Prostate gland (tissue), 2 donors: ENCODE measurements at regions not wholly inside any gene's neighbourhood (a gene's known extent, or its start where the extent isn't known, plus 50 kb on each side); places are given as distances from the start of the nearest gene placed in this dataset.

Experiments used
- DNase-seq: peaks from one replicate; pipeline ENCODE4 v3.0.0-alpha.2; 2019; ENCODE audit warnings: low spot score
- H3K27ac ChIP-seq, 2 donors: fragments of 200-600 bp; sonication (generic); 2 replicates each; pipeline ENCODE4 v1.5.1; 2017 to 2019
- H3K27me3 ChIP-seq: fragments of 200-600 bp; sonication (generic); replicated peaks from 2 replicates; pipeline ENCODE4 v1.5.1; 2019; ENCODE audit not compliant: insufficient read depth
- H3K36me3 ChIP-seq, 2 donors: fragments of 200-600 bp; sonication (generic); 1 replicate in 1 of 2; 2 replicates in 1 of 2; pipeline versions ENCODE4 v1.5.1 to v1.8.1; 2017 to 2019
- H3K4me1 ChIP-seq: fragments of 200-600 bp; sonication (generic); replicated peaks from 2 replicates; pipeline ENCODE4 v1.5.1; 2019
- H3K4me3 ChIP-seq, 2 donors: fragments of 200-600 bp; sonication (generic); 2 replicates each; pipeline ENCODE4 v1.5.1; 2017 to 2019
- H3K9me3 ChIP-seq: fragments of 200-600 bp; sonication (generic); 2 replicates; pipeline ENCODE4 v1.5.1; 2017
- CTCF ChIP-seq, 4 experiments: fragments of 200-600 bp in 2 of 4; fragments of 450-650 bp in 2 of 4; sonication (generic) in 2 of 4; IDR thresholded peaks; 1 replicate in 3 of 4; 2 replicates in 1 of 4; pipeline ENCODE4 v1.5.1; 2016 to 2019; ENCODE audit warnings: antibody characterized with exemption in 4 of 4, mild to moderate bottlenecking in 2 of 4, moderate library complexity in 2 of 4
- POLR2A ChIP-seq: fragments of 450-650 bp; IDR thresholded peaks from one replicate; pipeline ENCODE4 v1.6.1; 2016; ENCODE audit warnings: antibody characterized with exemption, mild to moderate bottlenecking
- POLR2AphosphoS5 ChIP-seq: sonication (generic); formaldehyde crosslinking; IDR thresholded peaks from one replicate; pipeline ENCODE4 v1.6.1; 2017; ENCODE audit warnings: antibody characterized with exemption
- WGBS: methylation state at CpG from one replicate; pipeline ENCODE4 v1.1.5; 2018; 5-methylcytosine and 5-hydroxymethylcytosine counted together
- intact Hi-C: fragments of 100-400 bp; cut with DNase I; formaldehyde crosslinking; loops from one replicate; pipeline ENCODE4 v1.14.2; 2022

DNA sequence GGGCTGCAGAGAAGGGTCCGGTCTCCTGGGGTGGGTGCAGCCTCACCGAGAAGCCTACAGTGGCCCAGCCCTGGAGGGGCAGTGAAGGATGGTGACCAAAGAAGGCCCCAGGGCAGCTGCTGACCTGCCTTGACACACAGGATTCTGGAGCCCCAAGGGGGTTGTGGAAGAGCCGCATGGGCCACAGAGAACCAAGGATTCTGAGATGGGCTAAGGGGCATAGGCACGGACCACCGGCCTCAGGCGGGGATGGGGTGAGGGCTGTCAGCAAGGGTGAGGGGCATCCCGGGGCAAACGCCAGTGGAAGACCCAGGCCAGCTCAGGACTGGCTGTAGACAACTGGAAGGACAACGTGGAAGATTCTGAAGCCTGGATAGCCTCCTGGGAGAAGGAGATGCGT, 151.6 kb downstream of the TEX29 start:
- Histone ChIP-seq H3K4me1 (no peaks in the 10 kb centered on the region), H3K36me3 (no peaks in the 10 kb centered on the region), H3K9me3 (no peaks in the 10 kb centered on the region), H3K27ac (no peak overlapping the region), H3K4me3 (no peak overlapping the region), H3K27me3 (peaks cover 3% of the 10 kb centered on the region)
- TF ChIP-seq CTCF (IDR thresholded peaks at IDR 0.05) (no peak), POLR2A (no peak)
- DNase-seq = no peak
- intact Hi-C loops = loop anchor here (5.0 kb wide), 1 partner anchor 1040 kb away; no protein-coding TSS in a partner anchor
- WGBS = 91% methylated on average over 10 of the region's 10 CpGs

- TF ChIP-seq POLR2AphosphoS5 = no peak
- no peak for TF ChIP-seq POLR2A
- no peak for TF ChIP-seq CTCF (IDR thresholded peaks at IDR 0.05)
- H3K4me3 ChIP-seq = no peak overlapping the region
- H3K27me3 ChIP-seq = no peaks in the 10 kb centered on the region
- no peaks in the 10 kb centered on the region for H3K9me3 ChIP-seq
- DNase-seq = no peak
- H3K36me3 ChIP-seq = no peaks in the 10 kb centered on the region
- intact Hi-C loops = loop anchor here (5.0 kb wide), 1 partner anchor 1039 kb away; no protein-coding TSS in a partner anchor
- no peak overlapping the region for H3K27ac ChIP-seq
- 77% methylated on average over 19 of the region's 19 CpGs for WGBS
- H3K4me1 ChIP-seq = no peaks in the 10 kb centered on the region
These were observed 152.4 kb downstream of the TEX29 start for GRCh38 chr13:111472559-111473460.

DNA sequence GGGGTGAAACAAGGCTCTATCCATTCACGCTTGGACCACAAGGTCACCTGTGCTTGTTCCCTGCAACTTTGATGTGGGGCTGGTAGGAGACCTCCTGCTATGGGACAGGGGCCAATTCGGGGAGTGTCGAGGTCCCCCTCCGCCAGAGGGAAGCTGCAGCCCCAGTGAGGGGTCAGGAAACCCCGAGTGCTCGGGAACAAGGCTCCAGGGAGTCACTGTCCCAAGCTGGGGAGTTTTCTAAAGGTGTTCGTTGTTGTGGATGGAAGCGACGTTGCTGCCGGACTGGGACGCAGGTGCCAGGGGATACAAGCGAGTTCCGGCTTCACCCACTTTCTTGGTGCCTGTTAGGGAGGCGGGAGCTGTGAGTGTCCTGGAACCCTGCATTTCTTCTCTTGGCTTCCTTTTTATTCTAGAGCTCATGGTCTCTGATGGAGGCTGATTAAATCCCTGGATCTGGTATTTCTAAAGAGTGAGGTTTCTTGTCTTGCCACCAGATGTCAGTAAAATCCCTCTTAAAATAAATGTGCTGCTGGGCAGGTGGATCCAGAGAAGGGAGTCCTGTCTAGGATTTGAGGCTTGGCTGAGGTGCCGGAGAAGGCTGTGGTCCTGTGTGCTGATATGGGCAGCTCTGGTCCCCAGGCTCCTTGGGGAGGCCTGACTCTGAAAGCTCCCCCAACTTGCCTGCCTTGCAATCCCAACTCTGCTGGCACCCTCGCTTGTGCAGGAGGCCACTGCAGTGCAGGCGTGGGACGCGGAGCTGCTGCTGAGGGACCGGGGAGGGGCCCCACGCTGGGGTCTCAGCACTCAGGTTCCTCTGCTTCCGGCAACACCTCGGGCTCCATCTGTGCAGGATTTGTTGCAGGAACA, 153.9 kb downstream of the TEX29 start:
- 57% methylated on average over 23 of the region's 23 CpGs for WGBS
- intact Hi-C loops = loop anchor here (2.0 to 5.0 kb wide), 2 partner anchors 1038 to 1132 kb away; no protein-coding TSS in a partner anchor

GRCh38 chr13:111475488-111475887, 155.0 kb downstream of the TEX29 start:
- intact Hi-C loops = loop anchor here (2.0 kb wide), 1 partner anchor 1131 kb away; no protein-coding TSS in a partner anchor
- TF ChIP-seq CTCF (IDR thresholded peaks at IDR 0.05) = no peak
- Histone ChIP-seq H3K27me3 (no peaks in the 10 kb centered on the region), H3K36me3 (no peaks in the 10 kb centered on the region), H3K9me3 (no peaks in the 10 kb centered on the region), H3K4me1 (no peaks in the 10 kb centered on the region), H3K4me3 (no peak overlapping the region), H3K27ac (no peak overlapping the region)
- no peak for DNase-seq
- 78% methylated on average over 8 of the region's 8 CpGs for WGBS

More for the DNA sequence above, 153.9 kb downstream of the TEX29 start:
- H3K4me1 ChIP-seq = no peaks in the 10 kb centered on the region
- H3K27ac ChIP-seq = no peak overlapping the region
- no peaks in the 10 kb centered on the region for H3K9me3 ChIP-seq
- no peaks in the 10 kb centered on the region for H3K36me3 ChIP-seq
- peak in 3 of 4 experiments; percentile 43 to 72 (median 58) for TF ChIP-seq CTCF (IDR thresholded peaks at IDR 0.05)
- TF ChIP-seq POLR2A = no peak
- DNase-seq = no peak
- H3K27me3 ChIP-seq = no peaks in the 10 kb centered on the region
- H3K4me3 ChIP-seq = no peak overlapping the region
